DOHH2 (cell line): ENCODE measurements at regions not wholly inside any gene's neighbourhood (a gene's known extent, or its start where the extent isn't known, plus 50 kb on each side); places are given as distances from the start of the nearest gene placed in this dataset.
"Not testable (repeated sequence)": the region's sequence is repeated elsewhere in the genome, so short reads cannot be mapped to it uniquely, and the experiment has no call there.

Experiments used
- H3F3A ChIP-seq: fragments of 200-600 bp; sonication (generic), shearing (Covaris generic); 2 replicates; pipeline ENCODE4 v1.6.0; 2016; ENCODE audit warnings: antibody characterized with exemption, mild to moderate bottlenecking; ENCODE audit not compliant: control insufficient read depth, insufficient read depth
- H3K27ac ChIP-seq: fragments of 200-600 bp; sonication (generic); 2 replicates; pipeline ENCODE4 v1.5.1; 2014; ENCODE audit warnings: low read depth, mild to moderate bottlenecking, low read length, moderate library complexity
- H3K27me3 ChIP-seq: fragments of 200-600 bp; sonication (generic); 2 replicates; pipeline ENCODE4 v1.6.1; 2014; ENCODE audit warnings: mild to moderate bottlenecking, low read length, mixed read lengths; ENCODE audit not compliant: control insufficient read depth
- H3K36me3 ChIP-seq: fragments of 200-600 bp; sonication (generic); 2 replicates; pipeline ENCODE4 v1.6.1; 2014; ENCODE audit warnings: mild to moderate bottlenecking, low read length, moderate library complexity, mixed read lengths; ENCODE audit not compliant: control insufficient read depth
- H3K4me1 ChIP-seq: fragments of 200-600 bp; sonication (generic); 2 replicates; pipeline ENCODE4 v1.6.1; 2014; ENCODE audit warnings: mild to moderate bottlenecking, low read length, mixed read lengths; ENCODE audit not compliant: control insufficient read depth
- H3K4me2 ChIP-seq: fragments of 200-600 bp; sonication (generic); 2 replicates; pipeline ENCODE4 v1.6.0; 2014; ENCODE audit warnings: mild to moderate bottlenecking, low read length, moderate library complexity
- H3K4me3 ChIP-seq: fragments of 200-600 bp; sonication (generic); 2 replicates; pipeline ENCODE4 v1.5.1; 2014; ENCODE audit warnings: mild to moderate bottlenecking, low read length, mixed read lengths
- H3K79me2 ChIP-seq: fragments of 200-600 bp; sonication (generic); 2 replicates; pipeline ENCODE4 v1.6.1; 2014; ENCODE audit warnings: mild to moderate bottlenecking, low read length, mixed read lengths; ENCODE audit not compliant: control insufficient read depth
- H3K9me2 ChIP-seq: fragments of 200-600 bp; sonication (generic); replicated peaks from 2 replicates; pipeline ENCODE4 v1.6.1; 2014; ENCODE audit warnings: mild to moderate bottlenecking, low read length, mixed read lengths; ENCODE audit not compliant: control insufficient read depth
- H3K9me3 ChIP-seq: fragments of 200-600 bp; sonication (generic); 2 replicates; pipeline ENCODE4 v1.6.1; 2014; ENCODE audit warnings: antibody characterized with exemption, low read length, mixed read lengths; ENCODE audit not compliant: control insufficient read depth, insufficient read depth
- H4K20me1 ChIP-seq: fragments of 200-600 bp; sonication (generic); 2 replicates; pipeline ENCODE4 v1.6.0; 2014; ENCODE audit warnings: low read depth, mild to moderate bottlenecking, antibody characterized with exemption, low read length, moderate library complexity; ENCODE audit not compliant: control insufficient read depth, insufficient read depth
- EZH2phosphoT487 ChIP-seq: fragments of 200-600 bp; sonication (generic); IDR thresholded peaks from 2 replicates; pipeline ENCODE4 v1.6.1; 2017; ENCODE audit warnings: borderline replicate concordance, mild to moderate bottlenecking, antibody characterized with exemption, low read length, moderate library complexity, mixed read lengths
- TF ChIP-seq, protein P1 (sequence below): fragments of 200-600 bp; sonication (generic); IDR thresholded peaks from one replicate; pipeline ENCODE4 v1.5.1; 2014; ENCODE audit warnings: antibody characterized with exemption, mild to moderate bottlenecking, low read depth, low read length; ENCODE audit not compliant: poor library complexity, severe bottlenecking

DNA sequence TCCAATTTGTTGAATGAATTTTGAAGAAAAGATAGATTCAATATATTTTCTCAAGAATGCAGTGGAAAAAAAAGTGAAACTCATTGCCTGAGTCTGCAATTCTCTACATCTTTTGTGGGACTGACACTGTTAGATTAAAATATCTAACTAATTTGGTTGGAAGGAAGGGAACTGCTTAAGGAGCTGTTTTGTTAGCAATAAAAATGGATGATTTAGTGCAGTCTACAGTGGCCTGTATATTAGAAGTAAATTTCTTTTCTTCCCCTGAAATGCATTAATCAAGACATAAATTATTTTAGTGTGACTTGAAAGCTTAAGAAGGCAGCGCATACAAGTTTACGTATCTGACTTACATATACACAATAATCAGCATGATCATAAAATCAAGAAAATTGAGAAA is 1332.6 kb downstream of the EPHA7 start:
- H3K27ac ChIP-seq: no peak overlapping the region

DNA sequence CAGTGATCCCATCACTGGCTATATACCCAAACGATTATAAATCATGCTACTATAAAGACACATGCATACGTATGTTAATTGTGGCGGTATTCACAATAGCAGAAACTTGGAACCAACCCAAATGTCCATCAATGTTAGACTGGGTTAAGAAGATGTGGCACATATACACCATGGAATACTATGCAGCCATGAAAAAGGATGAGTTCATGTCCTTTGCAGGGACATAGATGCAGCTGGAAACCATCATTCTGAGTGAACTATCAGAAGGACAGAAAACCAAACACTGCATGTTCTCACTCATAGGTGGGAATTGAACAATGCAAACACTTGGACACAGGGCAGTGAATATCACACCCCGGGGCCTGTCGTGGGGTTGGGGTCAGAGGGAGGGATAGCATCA is 1335.4 kb downstream of the EPHA7 start:
- H3K9me2 ChIP-seq, H3K36me3 ChIP-seq, H3K4me1 ChIP-seq, H3K27me3 ChIP-seq, H3K4me3 ChIP-seq, H3F3A ChIP-seq, H4K20me1 ChIP-seq, H3K27ac ChIP-seq, H3K79me2 ChIP-seq, H3K9me3 ChIP-seq, H3K4me2 ChIP-seq: not testable (repeated sequence)

More for the DNA sequence above, 1332.6 kb downstream of the EPHA7 start:
- H3K27me3 ChIP-seq: no peaks in the 10 kb centered on the region
- no peaks in the 10 kb centered on the region for H4K20me1 ChIP-seq
- H3K79me2 ChIP-seq: no peaks in the 10 kb centered on the region
- H3K4me2 ChIP-seq: no peak overlapping the region
- no peak overlapping the region for H3K4me3 ChIP-seq
- no peaks in the 10 kb centered on the region for H3F3A ChIP-seq
- H3K9me2 ChIP-seq: no peaks in the 10 kb centered on the region
- TF ChIP-seq, protein P1, sequence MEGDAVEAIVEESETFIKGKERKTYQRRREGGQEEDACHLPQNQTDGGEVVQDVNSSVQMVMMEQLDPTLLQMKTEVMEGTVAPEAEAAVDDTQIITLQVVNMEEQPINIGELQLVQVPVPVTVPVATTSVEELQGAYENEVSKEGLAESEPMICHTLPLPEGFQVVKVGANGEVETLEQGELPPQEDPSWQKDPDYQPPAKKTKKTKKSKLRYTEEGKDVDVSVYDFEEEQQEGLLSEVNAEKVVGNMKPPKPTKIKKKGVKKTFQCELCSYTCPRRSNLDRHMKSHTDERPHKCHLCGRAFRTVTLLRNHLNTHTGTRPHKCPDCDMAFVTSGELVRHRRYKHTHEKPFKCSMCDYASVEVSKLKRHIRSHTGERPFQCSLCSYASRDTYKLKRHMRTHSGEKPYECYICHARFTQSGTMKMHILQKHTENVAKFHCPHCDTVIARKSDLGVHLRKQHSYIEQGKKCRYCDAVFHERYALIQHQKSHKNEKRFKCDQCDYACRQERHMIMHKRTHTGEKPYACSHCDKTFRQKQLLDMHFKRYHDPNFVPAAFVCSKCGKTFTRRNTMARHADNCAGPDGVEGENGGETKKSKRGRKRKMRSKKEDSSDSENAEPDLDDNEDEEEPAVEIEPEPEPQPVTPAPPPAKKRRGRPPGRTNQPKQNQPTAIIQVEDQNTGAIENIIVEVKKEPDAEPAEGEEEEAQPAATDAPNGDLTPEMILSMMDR: no peak
- no peak for TF ChIP-seq EZH2phosphoT487
- H3K4me1 ChIP-seq: no peaks in the 10 kb centered on the region
- H3K36me3 ChIP-seq: no peaks in the 10 kb centered on the region
- H3K9me3 ChIP-seq: no peaks in the 10 kb centered on the region

- TF ChIP-seq, protein P1: no peak
- TF ChIP-seq EZH2phosphoT487: no peak
- Histone ChIP-seq H3F3A (no peaks in the 10 kb centered on the region), H3K36me3 (no peaks in the 10 kb centered on the region), H3K9me2 (no peaks in the 10 kb centered on the region), H3K4me3 (no peak overlapping the region), H3K27me3 (no peaks in the 10 kb centered on the region), H4K20me1 (no peaks in the 10 kb centered on the region), H3K79me2 (no peaks in the 10 kb centered on the region), H3K4me1 (no peaks in the 10 kb centered on the region), H3K4me2 (no peak overlapping the region), H3K27ac (no peak overlapping the region), H3K9me3 (no peaks in the 10 kb centered on the region)
Observed at GRCh38 chr6:92072387-92072786, 1347.0 kb downstream of the EPHA7 start.

GRCh38 chr6:92069781-92070180 is 1349.6 kb downstream of the EPHA7 start:
- Histone ChIP-seq H3K4me1 (no peaks in the 10 kb centered on the region), H3K27ac (no peak overlapping the region), H4K20me1 (no peaks in the 10 kb centered on the region), H3K9me2 (no peaks in the 10 kb centered on the region), H3F3A (no peaks in the 10 kb centered on the region), H3K4me2 (no peak overlapping the region), H3K4me3 (no peak overlapping the region), H3K9me3 (no peaks in the 10 kb centered on the region), H3K79me2 (no peaks in the 10 kb centered on the region), H3K27me3 (no peaks in the 10 kb centered on the region), H3K36me3 (no peaks in the 10 kb centered on the region)
- TF ChIP-seq EZH2phosphoT487: no peak
- TF ChIP-seq, protein P1: no peak
